CD14-positive monocyte (primary cell): ENCODE measurements at regions not wholly inside any gene's neighbourhood (a gene's known extent, or its start where the extent isn't known, plus 50 kb on each side); places are given as distances from the start of the nearest gene placed in this dataset.

Source experiments
- DNase-seq, 3 donors: peaks; one replicate each; pipeline ENCODE4 v3.0.0-alpha.2; 2011 to 2022
- H2AFZ ChIP-seq: 2 replicates; pipeline ENCODE4 v1.6.0; 2012; ENCODE audit warnings: mild to moderate bottlenecking, low read depth, low read length, inconsistent platforms; ENCODE audit not compliant: insufficient read depth, poor library complexity, severe bottlenecking
- H3K27ac ChIP-seq, 2 donors: 1 replicate in 1 of 2; 2 replicates in 1 of 2; pipeline ENCODE4 v1.5.1; 2012 to 2013; ENCODE audit warnings: low read length in 2 of 2, control low read depth in 1 of 2, inconsistent platforms in 1 of 2, low read depth in 1 of 2, mild to moderate bottlenecking in 1 of 2
- H3K27me3 ChIP-seq, 2 donors: one replicate each; pipeline versions ENCODE4 v1.6.0 to v1.6.1; 2011 to 2013; ENCODE audit warnings: low read length in 2 of 2; ENCODE audit not compliant: control insufficient read depth in 2 of 2, insufficient read depth in 2 of 2
- H3K36me3 ChIP-seq, 2 donors: replicated peaks in 1 of 2; 1 replicate in 1 of 2; 2 replicates in 1 of 2; pipeline versions ENCODE4 v1.5.1 to v1.6.1; 2012 to 2013; ENCODE audit warnings: low read length in 2 of 2, control low read depth in 1 of 2, inconsistent platforms in 1 of 2, mild to moderate bottlenecking in 1 of 2; ENCODE audit not compliant: insufficient read depth in 2 of 2, control insufficient read depth in 1 of 2
- H3K4me1 ChIP-seq, 2 donors: 1 replicate in 1 of 2; 2 replicates in 1 of 2; pipeline versions ENCODE4 v1.5.1 to v1.6.1; 2012 to 2013; ENCODE audit warnings: low read length in 2 of 2, control low read depth in 1 of 2, inconsistent platforms in 1 of 2, mild to moderate bottlenecking in 1 of 2, moderate library complexity in 1 of 2; ENCODE audit not compliant: insufficient read depth in 2 of 2, control insufficient read depth in 1 of 2
- H3K4me2 ChIP-seq: replicated peaks from 2 replicates; pipeline ENCODE3; 2012; ENCODE audit warnings: low read length, moderate library complexity, mild to moderate bottlenecking; ENCODE audit not compliant: poor library complexity, severe bottlenecking; ENCODE audit errors: extremely low read depth
- H3K4me3 ChIP-seq, 3 experiments: fragments of 200-600 bp in 1 of 3; sonication (generic) in 1 of 3; replicated peaks in 1 of 3; 1 replicate in 2 of 3; 2 replicates in 1 of 3; pipeline ENCODE4 v1.5.1; 2011 to 2013; ENCODE audit warnings: low read length in 3 of 3, mild to moderate bottlenecking in 3 of 3, control low read depth in 2 of 3, low read depth in 2 of 3, inconsistent platforms in 1 of 3, moderate library complexity in 1 of 3
- H3K79me2 ChIP-seq: 2 replicates; pipeline ENCODE4 v1.6.0; 2012; ENCODE audit warnings: mild to moderate bottlenecking, control low read depth, inconsistent platforms, low read length, moderate library complexity; ENCODE audit not compliant: insufficient read depth
- H3K9ac ChIP-seq: 2 replicates; pipeline ENCODE4 v1.6.0; 2017; ENCODE audit warnings: low read length, mild to moderate bottlenecking; ENCODE audit not compliant: insufficient read depth, poor library complexity, severe bottlenecking
- H3K9me3 ChIP-seq, 2 donors: replicated peaks in 1 of 2; 1 replicate in 1 of 2; 2 replicates in 1 of 2; pipeline versions ENCODE4 v1.5.1 to v1.6.1; 2012 to 2013; ENCODE audit warnings: low read length in 2 of 2, control low read depth in 1 of 2; ENCODE audit not compliant: control insufficient read depth in 1 of 2, insufficient read depth in 1 of 2
- H4K20me1 ChIP-seq: 2 replicates; pipeline ENCODE4 v1.6.0; 2012; ENCODE audit warnings: mild to moderate bottlenecking, low read length, control low read depth, moderate library complexity; ENCODE audit not compliant: insufficient read depth
- H3K27ac Mint-ChIP-seq, 7 donors: one replicate each; pipeline ENCODE4 v1.8.0; 2020; ENCODE audit warnings: mild to moderate bottlenecking in 7 of 7, mixed read lengths in 7 of 7, moderate library complexity in 6 of 7, inconsistent platforms in 2 of 7
- H3K27me3 Mint-ChIP-seq, 3 donors: one replicate each; pipeline ENCODE4 v1.8.0; 2021 to 2022; ENCODE audit warnings: low read depth in 3 of 3, mild to moderate bottlenecking in 3 of 3, mixed read lengths in 3 of 3, moderate library complexity in 3 of 3, inconsistent platforms in 1 of 3
- H3K36me3 Mint-ChIP-seq, 2 donors: one replicate each; pipeline ENCODE4 v1.8.0; 2020; ENCODE audit warnings: mixed read lengths in 2 of 2, inconsistent platforms in 1 of 2, mild to moderate bottlenecking in 1 of 2
- H3K4me1 Mint-ChIP-seq: one replicate; pipeline ENCODE4 v1.8.0; 2020; ENCODE audit warnings: mild to moderate bottlenecking, mixed read lengths
- H3K4me3 Mint-ChIP-seq, 2 donors: one replicate each; pipeline ENCODE4 v1.8.0; 2020; ENCODE audit warnings: mild to moderate bottlenecking in 2 of 2, mixed read lengths in 2 of 2, moderate library complexity in 1 of 2
- H3K9me3 Mint-ChIP-seq, 7 donors: one replicate each; pipeline ENCODE4 v1.8.0; 2020 to 2022; ENCODE audit warnings: mixed read lengths in 7 of 7, mild to moderate bottlenecking in 6 of 7, moderate library complexity in 6 of 7, inconsistent platforms in 2 of 7
- WGBS: methylation state at CpG from one replicate; pipeline ENCODE4 v1.1.5; 2013; ENCODE audit warnings: missing lambda C conversion rate; ENCODE audit not compliant: insufficient coverage; 5-methylcytosine and 5-hydroxymethylcytosine counted together
- intact Hi-C, 2 donors: fragments of 100-400 bp; cut with micrococcal nuclease; formaldehyde crosslinking; loops; one replicate each; pipeline versions ENCODE4 v1.15.0 to v1.15.1; 2023
- TF ChIP-seq, protein P1 (sequence below): fragments of 200-600 bp; IDR thresholded peaks from one replicate; pipeline ENCODE4 v1.8.0; 2022; ENCODE audit warnings: antibody characterized with exemption, mild to moderate bottlenecking

DNA sequence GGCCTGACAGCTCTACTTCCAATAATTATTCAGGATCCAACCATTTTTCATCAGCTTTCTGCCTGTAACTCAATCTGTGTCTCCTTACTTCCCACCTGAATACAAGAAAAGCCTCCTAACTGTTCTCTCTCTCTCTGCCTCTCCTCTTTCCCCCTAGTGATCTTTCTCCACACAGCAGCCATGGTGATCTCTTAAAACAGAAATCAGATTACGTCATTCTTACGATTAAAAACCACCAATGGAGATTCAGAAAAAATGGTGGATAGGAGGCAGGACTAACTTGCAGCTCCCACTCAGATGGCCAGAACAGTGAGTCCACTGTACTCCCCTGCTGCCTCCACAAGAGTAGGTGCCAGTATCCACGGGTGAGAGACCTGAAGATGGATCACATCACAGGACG is 431.7 kb downstream of the MBD2 start:
- WGBS = 83% methylated on average over 1 of the region's 4 CpGs
- no peaks in the 10 kb centered on the region for H3K4me1 Mint-ChIP-seq
- no peaks in the 10 kb centered on the region for H3K79me2 ChIP-seq

DNA sequence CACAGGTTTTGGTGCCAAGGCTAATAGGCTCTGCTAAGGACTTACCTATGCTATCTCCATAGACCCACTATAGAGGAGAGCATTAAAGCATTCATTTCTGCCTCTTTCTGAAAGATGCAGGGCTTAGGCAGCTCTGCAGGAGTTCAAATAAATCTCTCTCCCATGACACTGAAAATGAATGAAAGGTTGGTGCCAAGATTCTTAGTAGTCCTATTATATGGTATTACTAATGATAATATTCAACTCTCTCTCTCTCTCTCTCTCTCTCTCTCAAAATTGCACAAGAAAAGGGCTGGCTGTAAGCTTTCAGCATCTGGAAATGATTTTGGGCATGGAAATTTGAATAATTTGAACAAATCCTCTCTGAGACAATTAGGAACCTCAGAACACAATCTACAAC is 433.7 kb downstream of the MBD2 start:
- Histone ChIP-seq H3K36me3 (no peaks in the 10 kb centered on the region), H3K4me1 (no peaks in the 10 kb centered on the region), H3K79me2 (no peaks in the 10 kb centered on the region), H3K9ac (no peak overlapping the region), H3K27ac (no peak overlapping the region), H3K4me3 (no peak overlapping the region), H3K9me3 (peaks cover 0 to 10% of the 10 kb centered on the region in 2 donors), H3K27me3 (no peaks in the 10 kb centered on the region), H4K20me1 (no peaks in the 10 kb centered on the region), H2AFZ (no peak overlapping the region), H3K4me2 (no peak overlapping the region)
- no peak for DNase-seq
- Mint-ChIP-seq H3K9me3 (peaks cover 0 to 9% (median 5%) of the 10 kb centered on the region in 7 donors), H3K4me1 (no peaks in the 10 kb centered on the region), H3K36me3 (no peaks in the 10 kb centered on the region), H3K4me3 (no peak overlapping the region), H3K27me3 (no peaks in the 10 kb centered on the region), H3K27ac (no peak overlapping the region)
- TF ChIP-seq, protein P1, sequence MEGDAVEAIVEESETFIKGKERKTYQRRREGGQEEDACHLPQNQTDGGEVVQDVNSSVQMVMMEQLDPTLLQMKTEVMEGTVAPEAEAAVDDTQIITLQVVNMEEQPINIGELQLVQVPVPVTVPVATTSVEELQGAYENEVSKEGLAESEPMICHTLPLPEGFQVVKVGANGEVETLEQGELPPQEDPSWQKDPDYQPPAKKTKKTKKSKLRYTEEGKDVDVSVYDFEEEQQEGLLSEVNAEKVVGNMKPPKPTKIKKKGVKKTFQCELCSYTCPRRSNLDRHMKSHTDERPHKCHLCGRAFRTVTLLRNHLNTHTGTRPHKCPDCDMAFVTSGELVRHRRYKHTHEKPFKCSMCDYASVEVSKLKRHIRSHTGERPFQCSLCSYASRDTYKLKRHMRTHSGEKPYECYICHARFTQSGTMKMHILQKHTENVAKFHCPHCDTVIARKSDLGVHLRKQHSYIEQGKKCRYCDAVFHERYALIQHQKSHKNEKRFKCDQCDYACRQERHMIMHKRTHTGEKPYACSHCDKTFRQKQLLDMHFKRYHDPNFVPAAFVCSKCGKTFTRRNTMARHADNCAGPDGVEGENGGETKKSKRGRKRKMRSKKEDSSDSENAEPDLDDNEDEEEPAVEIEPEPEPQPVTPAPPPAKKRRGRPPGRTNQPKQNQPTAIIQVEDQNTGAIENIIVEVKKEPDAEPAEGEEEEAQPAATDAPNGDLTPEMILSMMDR = no peak
- intact Hi-C loops = no loop called here

More for the DNA sequence above, 431.7 kb downstream of the MBD2 start:
- peaks cover 0 to 10% of the 10 kb centered on the region in 2 donors for H3K9me3 ChIP-seq
- H3K4me1 ChIP-seq = no peaks in the 10 kb centered on the region
- H3K27me3 Mint-ChIP-seq = no peaks in the 10 kb centered on the region
- intact Hi-C loops = no loop called here
- H3K27me3 ChIP-seq = no peaks in the 10 kb centered on the region
- H3K36me3 Mint-ChIP-seq = no peaks in the 10 kb centered on the region
- no peaks in the 10 kb centered on the region for H3K36me3 ChIP-seq
- no peak overlapping the region for H3K27ac Mint-ChIP-seq
- H4K20me1 ChIP-seq = no peaks in the 10 kb centered on the region
- H3K9ac ChIP-seq = no peak overlapping the region
- no peak overlapping the region for H3K27ac ChIP-seq
- DNase-seq = no peak
- H3K9me3 Mint-ChIP-seq = peaks cover 1 to 9% (median 5%) of the 10 kb centered on the region in 7 donors
- H3K4me3 Mint-ChIP-seq = no peak overlapping the region
- TF ChIP-seq, protein P1 = no peak
- H2AFZ ChIP-seq = no peak overlapping the region
- H3K4me3 ChIP-seq = no peak overlapping the region
- H3K4me2 ChIP-seq = no peak overlapping the region
